ENCODE measurements at regions not wholly inside any gene's neighbourhood (a gene's known extent, or its start where the extent isn't known, plus 50 kb on each side); places are given as distances from the start of the nearest gene placed in this dataset.
A peak's percentile ranks its signal among the peaks of the same experiment; 100 is the strongest.
"Not testable (repeated sequence)": the region's sequence is repeated elsewhere in the genome, so short reads cannot be mapped to it uniquely, and the experiment has no call there.

DNA sequence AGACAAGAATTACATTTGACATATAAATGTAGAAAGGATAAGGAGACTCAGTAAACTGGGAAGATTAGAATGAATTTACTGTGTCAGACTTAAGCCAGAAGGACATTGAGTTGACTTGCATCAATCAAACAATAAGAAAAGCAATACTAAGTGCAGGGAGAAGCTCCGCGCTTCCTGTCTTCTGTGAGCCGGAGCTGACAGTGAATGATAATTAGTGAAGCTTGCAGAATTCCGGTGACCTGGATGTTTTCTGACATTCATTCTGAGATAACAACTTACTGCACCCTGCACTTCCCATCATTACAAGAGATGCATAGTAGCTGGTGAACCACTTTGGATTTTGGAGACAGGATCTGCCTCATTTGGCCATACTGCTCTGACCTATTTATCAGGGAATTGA lies 469.2 kb upstream of the PCDH20 start:
- TF ChIP-seq, protein P1, sequence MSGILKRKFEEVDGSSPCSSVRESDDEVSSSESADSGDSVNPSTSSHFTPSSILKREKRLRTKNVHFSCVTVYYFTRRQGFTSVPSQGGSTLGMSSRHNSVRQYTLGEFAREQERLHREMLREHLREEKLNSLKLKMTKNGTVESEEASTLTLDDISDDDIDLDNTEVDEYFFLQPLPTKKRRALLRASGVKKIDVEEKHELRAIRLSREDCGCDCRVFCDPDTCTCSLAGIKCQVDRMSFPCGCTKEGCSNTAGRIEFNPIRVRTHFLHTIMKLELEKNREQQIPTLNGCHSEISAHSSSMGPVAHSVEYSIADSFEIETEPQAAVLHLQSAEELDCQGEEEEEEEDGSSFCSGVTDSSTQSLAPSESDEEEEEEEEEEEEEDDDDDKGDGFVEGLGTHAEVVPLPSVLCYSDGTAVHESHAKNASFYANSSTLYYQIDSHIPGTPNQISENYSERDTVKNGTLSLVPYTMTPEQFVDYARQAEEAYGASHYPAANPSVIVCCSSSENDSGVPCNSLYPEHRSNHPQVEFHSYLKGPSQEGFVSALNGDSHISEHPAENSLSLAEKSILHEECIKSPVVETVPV (CRISPR knock-in tag; IDR thresholded peaks at IDR 0.05) = no peak
- TF ChIP-seq, protein P2, sequence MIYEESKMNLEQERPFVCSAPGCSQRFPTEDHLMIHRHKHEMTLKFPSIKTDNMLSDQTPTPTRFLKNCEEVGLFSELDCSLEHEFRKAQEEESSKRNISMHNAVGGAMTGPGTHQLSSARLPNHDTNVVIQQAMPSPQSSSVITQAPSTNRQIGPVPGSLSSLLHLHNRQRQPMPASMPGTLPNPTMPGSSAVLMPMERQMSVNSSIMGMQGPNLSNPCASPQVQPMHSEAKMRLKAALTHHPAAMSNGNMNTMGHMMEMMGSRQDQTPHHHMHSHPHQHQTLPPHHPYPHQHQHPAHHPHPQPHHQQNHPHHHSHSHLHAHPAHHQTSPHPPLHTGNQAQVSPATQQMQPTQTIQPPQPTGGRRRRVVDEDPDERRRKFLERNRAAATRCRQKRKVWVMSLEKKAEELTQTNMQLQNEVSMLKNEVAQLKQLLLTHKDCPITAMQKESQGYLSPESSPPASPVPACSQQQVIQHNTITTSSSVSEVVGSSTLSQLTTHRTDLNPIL (CRISPR knock-in tag; IDR thresholded peaks at IDR 0.05; ENCODE audit: low read depth) = no peak
- TF ChIP-seq ISL1 (CRISPR knock-in tag; IDR thresholded peaks at IDR 0.05) = no peak
- TF ChIP-seq OSR1 (CRISPR knock-in tag; IDR thresholded peaks at IDR 0.05) = no peak
- no peak for TF ChIP-seq TCF4 (CRISPR knock-in tag; IDR thresholded peaks at IDR 0.05; ENCODE audit: borderline replicate concordance)
- TF ChIP-seq CSDC2 (CRISPR knock-in tag; IDR thresholded peaks at IDR 0.05) = no peak

DNA sequence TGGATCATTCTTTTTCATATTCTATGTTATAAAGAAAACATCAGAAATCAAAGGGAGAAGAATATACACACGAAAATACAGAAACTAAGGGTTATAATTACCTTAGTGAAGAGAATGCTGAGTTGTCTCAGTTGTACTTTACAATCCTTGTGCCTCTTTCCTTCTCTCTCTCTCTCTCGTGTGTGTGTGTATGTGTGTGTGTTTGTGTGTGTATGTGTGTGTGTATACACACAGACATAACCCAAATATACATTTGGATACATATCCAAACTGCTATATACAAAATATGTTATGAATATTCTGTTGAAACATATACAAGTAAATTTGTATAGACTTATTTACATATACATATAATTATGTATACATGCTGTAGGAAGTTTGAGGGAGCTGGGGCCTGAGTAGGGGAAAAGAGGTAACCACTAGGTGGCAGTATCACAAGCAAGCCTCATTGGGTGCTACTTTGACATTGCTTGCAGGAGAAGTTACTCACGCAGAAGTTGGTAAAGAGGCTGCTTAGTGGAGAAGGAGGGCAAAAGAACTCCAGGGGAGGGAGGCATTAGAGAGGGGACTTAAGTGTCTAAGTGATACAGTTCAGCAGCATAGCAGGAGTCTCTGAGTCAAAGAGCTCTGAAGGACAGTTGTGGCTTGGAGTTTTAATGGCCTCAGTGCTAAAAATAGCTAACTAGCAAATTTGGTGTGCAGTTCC lies 465.1 kb upstream of the PCDH20 start:
- ATAC-seq = 0 out of 3 replicates have a peak, but pooled peaks have one; percentile 25
- TF ChIP-seq, protein P3, sequence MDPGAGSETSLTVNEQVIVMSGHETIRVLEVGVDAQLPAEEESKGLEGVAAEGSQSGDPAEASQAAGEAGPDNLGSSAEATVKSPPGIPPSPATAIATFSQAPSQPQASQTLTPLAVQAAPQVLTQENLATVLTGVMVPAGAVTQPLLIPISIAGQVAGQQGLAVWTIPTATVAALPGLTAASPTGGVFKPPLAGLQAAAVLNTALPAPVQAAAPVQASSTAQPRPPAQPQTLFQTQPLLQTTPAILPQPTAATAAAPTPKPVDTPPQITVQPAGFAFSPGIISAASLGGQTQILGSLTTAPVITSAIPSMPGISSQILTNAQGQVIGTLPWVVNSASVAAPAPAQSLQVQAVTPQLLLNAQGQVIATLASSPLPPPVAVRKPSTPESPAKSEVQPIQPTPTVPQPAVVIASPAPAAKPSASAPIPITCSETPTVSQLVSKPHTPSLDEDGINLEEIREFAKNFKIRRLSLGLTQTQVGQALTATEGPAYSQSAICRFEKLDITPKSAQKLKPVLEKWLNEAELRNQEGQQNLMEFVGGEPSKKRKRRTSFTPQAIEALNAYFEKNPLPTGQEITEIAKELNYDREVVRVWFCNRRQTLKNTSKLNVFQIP (CRISPR knock-in tag; IDR thresholded peaks at IDR 0.05; ENCODE audit: borderline replicate concordance, low read depth) = no peak

More for the DNA sequence above, 469.2 kb upstream of the PCDH20 start:
- ATAC-seq = no peak

DNA sequence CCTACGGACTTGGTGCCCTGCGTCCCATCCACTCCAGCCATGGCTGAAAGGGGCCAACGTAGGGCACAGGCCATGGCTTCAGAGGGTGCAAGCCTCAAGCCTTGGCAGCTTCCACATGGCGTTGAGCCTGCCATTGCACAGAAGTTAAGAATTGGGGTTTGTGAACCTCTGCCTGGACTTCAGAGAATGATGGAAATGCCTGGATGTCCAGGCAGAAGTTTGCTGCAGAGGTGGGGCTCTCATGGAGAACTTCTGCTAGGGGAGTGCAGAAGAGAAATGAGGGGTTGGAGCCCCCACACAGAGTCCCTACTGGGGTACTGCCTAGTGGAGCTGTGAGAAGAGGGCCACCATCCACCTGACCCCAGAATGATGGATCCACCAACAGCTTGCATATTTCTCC lies 462.9 kb upstream of the PCDH20 start:
- not testable (repeated sequence) for ATAC-seq

DNA sequence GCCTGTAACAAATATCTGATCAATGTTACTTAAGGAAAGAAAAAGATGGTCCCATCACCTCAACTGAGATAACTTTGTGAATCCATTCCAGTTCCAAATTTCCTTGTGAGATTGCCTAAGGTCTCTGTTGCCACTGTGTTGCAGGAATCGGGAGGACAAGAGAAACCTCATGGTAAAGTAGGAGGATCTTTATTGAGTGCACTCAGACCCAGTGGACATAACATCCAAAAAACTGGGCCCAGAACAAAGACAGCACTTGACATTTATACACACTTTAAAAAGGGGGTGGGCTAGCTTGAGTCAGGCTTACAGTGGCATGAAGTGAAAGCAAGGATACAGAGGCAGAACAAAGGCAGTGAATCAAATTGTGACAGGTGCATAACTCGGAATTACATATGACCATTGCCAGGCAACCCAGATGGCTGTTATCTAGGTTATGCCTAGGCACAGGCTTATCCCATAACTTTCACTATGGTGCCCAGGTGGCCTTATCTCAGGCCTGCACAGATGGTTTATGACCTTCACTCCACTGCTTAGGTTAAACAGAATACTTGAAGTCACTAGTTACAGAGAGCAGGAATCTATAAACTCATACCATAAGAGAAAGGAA lies 459.4 kb upstream of the PCDH20 start:
- no peak for ATAC-seq
- TF ChIP-seq TCF4 (CRISPR knock-in tag; IDR thresholded peaks at IDR 0.05; ENCODE audit: borderline replicate concordance) (no peak), ESRRG (CRISPR knock-in tag; IDR thresholded peaks at IDR 0.05) (no peak), ZFP3 (CRISPR knock-in tag; IDR thresholded peaks at IDR 0.05) (no peak), ZNF565 (CRISPR knock-in tag; conservative IDR thresholded peaks at IDR 0.05; ENCODE audit: low read depth) (no peak), ARNTL (CRISPR knock-in tag; IDR thresholded peaks at IDR 0.05; ENCODE audit: borderline replicate concordance, low read depth) (no peak), RARB (CRISPR knock-in tag; IDR thresholded peaks at IDR 0.05) (no peak)
- TF ChIP-seq, protein P3 (CRISPR knock-in tag; IDR thresholded peaks at IDR 0.05; ENCODE audit: borderline replicate concordance, low read depth) = no peak

DNA sequence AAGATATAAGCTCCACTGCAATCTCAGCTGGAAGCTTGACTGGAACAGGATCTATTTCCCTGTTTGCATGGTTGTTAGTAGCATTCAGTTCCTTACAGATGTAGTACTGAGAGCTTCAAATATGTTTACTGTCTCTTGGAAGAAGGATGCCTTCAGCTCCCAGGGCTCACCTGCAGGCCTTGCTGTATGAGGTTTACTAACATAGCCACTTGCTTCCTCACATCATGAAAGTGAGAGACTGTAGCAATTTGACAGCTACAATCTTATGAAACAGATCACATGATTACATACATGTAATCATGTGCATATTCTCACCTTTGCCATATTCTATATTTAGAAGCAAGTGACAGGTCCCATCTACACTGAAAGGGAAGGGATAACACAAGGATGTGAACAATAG lies 458.1 kb upstream of the PCDH20 start:
- ATAC-seq = no peak
- no peak for TF ChIP-seq GLIS3 (CRISPR knock-in tag; IDR thresholded peaks at IDR 0.05)
- TF ChIP-seq SNAI2 (CRISPR knock-in tag; IDR thresholded peaks at IDR 0.05) = no peak
- TF ChIP-seq ZFP30 (CRISPR knock-in tag; IDR thresholded peaks at IDR 0.05) = no peak
- TF ChIP-seq PPARA (CRISPR knock-in tag; IDR thresholded peaks at IDR 0.05; ENCODE audit: borderline replicate concordance) = no peak
- no peak for TF ChIP-seq ZNF565 (CRISPR knock-in tag; conservative IDR thresholded peaks at IDR 0.05; ENCODE audit: low read depth)
- TF ChIP-seq, protein P1 (CRISPR knock-in tag; IDR thresholded peaks at IDR 0.05) = no peak
- TF ChIP-seq ZNF8 (CRISPR knock-in tag; IDR thresholded peaks at IDR 0.05) = no peak
- TF ChIP-seq, protein P2 (CRISPR knock-in tag; IDR thresholded peaks at IDR 0.05; ENCODE audit: low read depth) = no peak
- TF ChIP-seq CSDC2 (CRISPR knock-in tag; IDR thresholded peaks at IDR 0.05) = no peak
- TF ChIP-seq, protein P4, sequence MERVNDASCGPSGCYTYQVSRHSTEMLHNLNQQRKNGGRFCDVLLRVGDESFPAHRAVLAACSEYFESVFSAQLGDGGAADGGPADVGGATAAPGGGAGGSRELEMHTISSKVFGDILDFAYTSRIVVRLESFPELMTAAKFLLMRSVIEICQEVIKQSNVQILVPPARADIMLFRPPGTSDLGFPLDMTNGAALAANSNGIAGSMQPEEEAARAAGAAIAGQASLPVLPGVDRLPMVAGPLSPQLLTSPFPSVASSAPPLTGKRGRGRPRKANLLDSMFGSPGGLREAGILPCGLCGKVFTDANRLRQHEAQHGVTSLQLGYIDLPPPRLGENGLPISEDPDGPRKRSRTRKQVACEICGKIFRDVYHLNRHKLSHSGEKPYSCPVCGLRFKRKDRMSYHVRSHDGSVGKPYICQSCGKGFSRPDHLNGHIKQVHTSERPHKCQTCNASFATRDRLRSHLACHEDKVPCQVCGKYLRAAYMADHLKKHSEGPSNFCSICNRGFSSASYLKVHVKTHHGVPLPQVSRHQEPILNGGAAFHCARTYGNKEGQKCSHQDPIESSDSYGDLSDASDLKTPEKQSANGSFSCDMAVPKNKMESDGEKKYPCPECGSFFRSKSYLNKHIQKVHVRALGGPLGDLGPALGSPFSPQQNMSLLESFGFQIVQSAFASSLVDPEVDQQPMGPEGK (CRISPR knock-in tag; IDR thresholded peaks at IDR 0.05; ENCODE audit: borderline replicate concordance) = no peak
- TF ChIP-seq ISL1 (CRISPR knock-in tag; IDR thresholded peaks at IDR 0.05) = no peak
- no peak for TF ChIP-seq ZC3H10 (CRISPR knock-in tag; IDR thresholded peaks at IDR 0.05)
- TF ChIP-seq, protein P3 (CRISPR knock-in tag; IDR thresholded peaks at IDR 0.05; ENCODE audit: borderline replicate concordance, low read depth) = no peak
- no peak for TF ChIP-seq BACH2 (CRISPR knock-in tag; IDR thresholded peaks at IDR 0.05; ENCODE audit: borderline replicate concordance)
- no peak for TF ChIP-seq RARB (CRISPR knock-in tag; IDR thresholded peaks at IDR 0.05)
- TF ChIP-seq ZFP3 (CRISPR knock-in tag; IDR thresholded peaks at IDR 0.05) = no peak
